ENCODE measurements at regions not wholly inside any gene's neighbourhood (a gene's known extent, or its start where the extent isn't known, plus 50 kb on each side); places are given as distances from the start of the nearest gene placed in this dataset.

DNA sequence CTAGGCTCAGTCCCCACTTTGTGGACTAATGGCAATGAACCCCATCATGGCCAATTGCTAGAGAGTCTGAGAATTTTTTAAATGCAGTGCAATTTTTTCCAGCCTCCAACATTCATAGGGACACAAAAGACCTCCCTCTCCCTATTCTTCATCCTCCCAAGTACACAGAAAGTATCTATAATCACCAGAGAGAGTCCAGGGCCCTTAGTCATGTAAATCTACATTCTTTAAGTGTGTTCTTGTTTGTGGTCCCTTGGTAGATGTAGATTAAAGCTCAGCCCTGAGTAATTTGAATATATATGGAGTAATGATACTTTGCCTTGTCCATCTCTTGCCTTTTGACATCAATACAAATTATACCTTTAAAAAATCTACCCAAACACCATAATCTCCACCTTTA is 51.3 kb upstream of the ATXN3L start:
- H4K20me1 ChIP-seq (replicated peaks in 1 of 2; ENCODE audit: control insufficient read depth in 1 of 2, insufficient read depth in 2 of 2, low read length in 2 of 2): no peaks in the 10 kb centered on the region
- H2AK5ac ChIP-seq (ENCODE audit: low read depth, low read length): no peak overlapping the region
- POLR2A ChIA-PET (ENCODE audit: partially characterized antibody): no interaction called here
- no peak overlapping the region for H2BK5ac ChIP-seq (ENCODE audit: low read depth, low read length)
- H3K23ac ChIP-seq (ENCODE audit: insufficient read length): no peak overlapping the region
- H3K9me3 ChIP-seq (ENCODE audit: insufficient read depth in 2 of 2, low read depth in 1 of 2, low read length in 1 of 2): no peaks in the 10 kb centered on the region
- no peaks in the 10 kb centered on the region for H3K36me3 ChIP-seq (ENCODE audit: control insufficient read depth in 2 of 4, insufficient read depth in 4 of 4, low read length in 3 of 4)
- no peak overlapping the region for H3K4ac ChIP-seq (replicated peaks; ENCODE audit: insufficient read length, low read depth, low read length)
- no peak overlapping the region for H3K18ac ChIP-seq (ENCODE audit: extremely low read depth, low read length)
- DNase-seq (ENCODE audit: low read depth in 1 of 2, low spot score in 2 of 2): no peak
- CTCF ChIA-PET (ENCODE audit: partially characterized antibody): interaction anchor here (0.6 kb wide), 1 partner anchor 28 kb away, joined by 3 read pairs; no protein-coding TSS in a partner anchor
- H2BK20ac ChIP-seq (ENCODE audit: low read length): no peak overlapping the region
- no peak overlapping the region for H3K56ac ChIP-seq (replicated peaks; ENCODE audit: insufficient read length, low read depth, low read length)
- no peaks in the 10 kb centered on the region for H3K4me1 ChIP-seq (replicated peaks in 1 of 4; ENCODE audit: control insufficient read depth in 3 of 4, insufficient read depth in 4 of 4, low read length in 3 of 4)
- no peak overlapping the region for H4K5ac ChIP-seq (ENCODE audit: insufficient read length, low read depth, low read length)
- no peaks in the 10 kb centered on the region for H3K79me2 ChIP-seq (ENCODE audit: control insufficient read depth in 1 of 2, insufficient read depth in 2 of 2, low read length in 2 of 2)
- no peak overlapping the region for H3K4me3 ChIP-seq (ENCODE audit: extremely low read depth in 1 of 4, insufficient read depth in 2 of 4, low read depth in 3 of 4, low read length in 4 of 4)
- no peaks in the 10 kb centered on the region for H3K79me1 ChIP-seq (ENCODE audit: low read depth, low read length)
- H4K91ac ChIP-seq (replicated peaks; ENCODE audit: insufficient read length, low read length): no peak overlapping the region
- no peak overlapping the region for H4K8ac ChIP-seq (ENCODE audit: extremely low read depth, insufficient read depth, low read length)
- H2AFZ ChIP-seq (ENCODE audit: low read length): no peak overlapping the region
- H3K9ac ChIP-seq (replicated peaks in 1 of 4; ENCODE audit: extremely low read depth in 1 of 4, low read depth in 3 of 4, low read length in 3 of 4): no peak overlapping the region
- H2BK120ac ChIP-seq (replicated peaks; ENCODE audit: low read depth, low read length): no peak overlapping the region
- no peak overlapping the region for H3K4me2 ChIP-seq (ENCODE audit: insufficient read depth in 1 of 2, low read depth in 2 of 2, low read length in 2 of 2)
- H2BK15ac ChIP-seq (ENCODE audit: low read length): no peak overlapping the region
- no peak overlapping the region for H2BK12ac ChIP-seq (ENCODE audit: low read depth, low read length)
- FAIRE-seq: no peak
- H3K27ac ChIP-seq (ENCODE audit: low read depth, low read length): no peak overlapping the region
- TF ChIP-seq NRF1 (IDR thresholded peaks at IDR 0.05; ENCODE audit: low read depth, low read length) (no peak), TBP (IDR thresholded peaks at IDR 0.05; ENCODE audit: low read depth, low read length) (no peak), RXRA (IDR thresholded peaks at IDR 0.05; ENCODE audit: insufficient read depth, low read depth, low read length) (no peak), SP1 (IDR thresholded peaks at IDR 0.05; ENCODE audit: low read depth, low read length) (no peak)
- H3K14ac ChIP-seq (ENCODE audit: insufficient read length): no peak overlapping the region
- no peaks in the 10 kb centered on the region for H3K27me3 ChIP-seq (replicated peaks in 1 of 4; ENCODE audit: control insufficient read depth in 3 of 4, extremely low read depth in 1 of 4, insufficient read depth in 3 of 4, low read length in 3 of 4)
- no peaks in the 10 kb centered on the region for H3K23me2 ChIP-seq (ENCODE audit: low read depth, low read length)

Measured in H1 (cell line).